GM12891 (cell line): ENCODE measurements at regions not wholly inside any gene's neighbourhood (a gene's known extent, or its start where the extent isn't known, plus 50 kb on each side); places are given as distances from the start of the nearest gene placed in this dataset.

Experiments used
- PAX5 ChIP-seq: IDR thresholded peaks from 2 replicates; pipeline ENCODE4 v1.6.1; 2011; ENCODE audit warnings: low read length, moderate library complexity, mild to moderate bottlenecking; ENCODE audit not compliant: insufficient read depth, severe bottlenecking
- POLR2A ChIP-seq: IDR thresholded peaks from 2 replicates; pipeline ENCODE4 v1.6.1; 2011; ENCODE audit warnings: low read depth, low read length, control low read depth
- POLR2AphosphoS5 ChIP-seq: IDR thresholded peaks from 2 replicates; pipeline ENCODE4 v1.6.1; 2011; ENCODE audit warnings: low read depth, low read length, control low read depth
- POU2F2 ChIP-seq: IDR thresholded peaks from 2 replicates; pipeline ENCODE4 v1.6.1; 2011; ENCODE audit warnings: low read depth, mild to moderate bottlenecking, control low read depth, low read length, moderate library complexity
- SPI1 ChIP-seq: IDR thresholded peaks from 2 replicates; pipeline ENCODE4 v1.6.1; 2011; ENCODE audit warnings: low read depth, low read length, control low read depth
- TAF1 ChIP-seq: IDR thresholded peaks from 2 replicates; pipeline ENCODE4 v1.6.1; 2011; ENCODE audit warnings: low read depth, low read length, control low read depth

GRCh38 chr1:147821883-147822282 lies 61.5 kb upstream of the GJA5 start:
- TF ChIP-seq PAX5 (no peak), POLR2A (no peak), TAF1 (no peak), POLR2AphosphoS5 (no peak), POU2F2 (no peak), SPI1 (no peak)
